Panc1 (cell line): ENCODE measurements at regions not wholly inside any gene's neighbourhood (a gene's known extent, or its start where the extent isn't known, plus 50 kb on each side); places are given as distances from the start of the nearest gene placed in this dataset.

Source experiments
- ATAC-seq: fragments of 200-7000 bp; cut with Tn5 transposase; 2 replicates; pipeline ENCODE4 v1.9.1; 2020; ENCODE audit warnings: mild to moderate bottlenecking, moderate library complexity
- BruUV-seq: library from RNA; stranded (reverse); fragments of 400-500 nt; replicated peaks from 2 replicates; lab custom pipeline; 2021; lab: Mats Ljungman, UMichigan
- CTCF ChIA-PET: fragments of 300-600 bp; sonication (Branson Sonifier 250); formaldehyde crosslinking; loops from one replicate; lab custom pipeline; 2022; ENCODE audit warnings: antibody characterized with exemption; lab: Charles Lee
- POLR2A ChIA-PET: fragments of 300-600 bp; sonication (Branson Sonifier 250); formaldehyde crosslinking; loops from one replicate; lab custom pipeline; 2022; ENCODE audit warnings: antibody characterized with exemption; lab: Charles Lee
- DNase-seq: peaks from one replicate; pipeline ENCODE4 v3.0.0-alpha.2; 2010; ENCODE audit warnings: low read depth, low spot score
- H3K27ac ChIP-seq: 2 replicates; pipeline ENCODE4 v1.5.1; 2011; ENCODE audit warnings: mild to moderate bottlenecking, low read length, inconsistent platforms
- H3K27me3 ChIP-seq: fragments of 200-500 bp; sonication (Bioruptor generic); 2 replicates; pipeline ENCODE4 v1.6.0; 2014; ENCODE audit warnings: low read length, inconsistent platforms; ENCODE audit not compliant: control insufficient read depth, insufficient read depth
- H3K36me3 ChIP-seq: fragments of 200-500 bp; sonication (Bioruptor generic); 2 replicates; pipeline ENCODE4 v1.5.1; 2014; ENCODE audit warnings: inconsistent platforms, mild to moderate bottlenecking, low read length, moderate library complexity; ENCODE audit not compliant: control insufficient read depth, insufficient read depth
- H3K4me1 ChIP-seq: 2 replicates; pipeline ENCODE4 v1.5.1; 2011; ENCODE audit warnings: inconsistent platforms, mild to moderate bottlenecking, low read length, moderate library complexity; ENCODE audit not compliant: control insufficient read depth, insufficient read depth
- H3K4me3 ChIP-seq, 2 experiments: 2 replicates each; pipeline ENCODE4 v1.5.1; 2011 to 2012; ENCODE audit warnings: low read depth in 2 of 2, low read length in 2 of 2, mild to moderate bottlenecking in 2 of 2, inconsistent platforms in 1 of 2, moderate library complexity in 1 of 2
- H3K9me3 ChIP-seq: fragments of 200-500 bp; sonication (Bioruptor generic); 2 replicates; pipeline ENCODE4 v1.5.1; 2014; ENCODE audit warnings: low read depth, mild to moderate bottlenecking, inconsistent platforms, low read length, moderate library complexity; ENCODE audit not compliant: control insufficient read depth, insufficient read depth
- CTCF ChIP-seq: fragments of 450-650 bp; IDR thresholded peaks from 2 replicates; pipeline ENCODE4 v1.5.1; 2017; ENCODE audit warnings: mild to moderate bottlenecking
- POLR2AphosphoS5 ChIP-seq: IDR thresholded peaks from 2 replicates; pipeline ENCODE4 v1.6.1; 2012; ENCODE audit warnings: mild to moderate bottlenecking, low read depth, low read length, moderate library complexity
- REST ChIP-seq, 2 experiments: IDR thresholded peaks; 2 replicates each; pipeline ENCODE4 v1.6.1; 2011 to 2012; ENCODE audit warnings: low read depth in 2 of 2, control low read depth in 1 of 2, low read length in 1 of 2, mild to moderate bottlenecking in 1 of 2, moderate library complexity in 1 of 2; ENCODE audit not compliant: insufficient read depth in 1 of 2
- SIN3A ChIP-seq: IDR thresholded peaks from 2 replicates; pipeline ENCODE4 v1.6.1; 2012; ENCODE audit warnings: low read depth, mild to moderate bottlenecking, low read length, moderate library complexity, borderline replicate concordance; ENCODE audit not compliant: insufficient read depth
- TCF7L2 ChIP-seq: IDR thresholded peaks from 2 replicates; pipeline ENCODE4 v1.6.1; 2011; ENCODE audit warnings: mild to moderate bottlenecking, low read depth, low read length, inconsistent platforms
- in situ Hi-C: cut with HindIII; loops from 2 replicates; pipeline ENCODE4 v1.10.0; 2016; ENCODE audit warnings: low sequenced_read_pairs, low pct_unique_long_range_greater_than_20kb
- intact Hi-C: fragments of 100-400 bp; cut with micrococcal nuclease; formaldehyde crosslinking; loops from one replicate; pipeline ENCODE4 v1.10.0; 2022; ENCODE audit not compliant: unreplicated experiment

GRCh38 chr14:97620066-97620465 lies 822.9 kb downstream of the VRK1 start:
- no TSS peak for BruUV-seq
- no peaks in the 10 kb centered on the region for H3K9me3 ChIP-seq
- CTCF ChIA-PET, result interaction anchor here (0.7 kb wide), 1 partner anchor 200 kb away, joined by 3 read pairs; no protein-coding TSS in a partner anchor
- DNase-seq (no peak), ATAC-seq (no peak)
- H3K27ac ChIP-seq, result no peak overlapping the region
- no peak overlapping the region for H3K4me3 ChIP-seq
- TF ChIP-seq POLR2AphosphoS5 (no peak), TCF7L2 (no peak), REST (IDR thresholded peaks at IDR 0.05; ENCODE audit: insufficient read depth in 1 of 2, low read depth in 2 of 2, low read length in 1 of 2) (no peak), CTCF (no peak), SIN3A (no peak)
- no peaks in the 10 kb centered on the region for H3K27me3 ChIP-seq
- intact Hi-C loops (no loop called here), in situ Hi-C loops (no loop called here)
- POLR2A ChIA-PET, result no interaction called here
- H3K4me1 ChIP-seq, result no peaks in the 10 kb centered on the region
- no peaks in the 10 kb centered on the region for H3K36me3 ChIP-seq

- Histone ChIP-seq H3K27me3 (no peaks in the 10 kb centered on the region), H3K4me3 (no peak overlapping the region), H3K4me1 (no peaks in the 10 kb centered on the region), H3K27ac (no peak overlapping the region), H3K36me3 (no peaks in the 10 kb centered on the region), H3K9me3 (no peaks in the 10 kb centered on the region)
- DNase-seq, result no peak
- ChIA-PET CTCF (no interaction called here), POLR2A (no interaction called here)
- no TSS peak for BruUV-seq
- in situ Hi-C loops (no loop called here), intact Hi-C loops (no loop called here)
- no peak for ATAC-seq
- no peak for TF ChIP-seq TCF7L2
- no peak for TF ChIP-seq POLR2AphosphoS5
- TF ChIP-seq CTCF, result no peak
- no peak for TF ChIP-seq REST (IDR thresholded peaks at IDR 0.05; ENCODE audit: insufficient read depth in 1 of 2, low read depth in 2 of 2, low read length in 1 of 2)
- TF ChIP-seq SIN3A, result no peak
These were observed 827.8 kb downstream of the VRK1 start for GRCh38 chr14:97624985-97625384.
